IMR-90 (cell line): ENCODE measurements at regions not wholly inside any gene's neighbourhood (a gene's known extent, or its start where the extent isn't known, plus 50 kb on each side); places are given as distances from the start of the nearest gene placed in this dataset.

Source experiments
- ATAC-seq: fragments of 200-7000 bp; cut with Tn5 transposase; 2 replicates; pipeline ENCODE4 v1.9.1; 2020; ENCODE audit warnings: low read depth, mild to moderate bottlenecking, moderate library complexity
- BruUV-seq: library from RNA; stranded (reverse); fragments of 400-500 nt; replicated peaks from 2 replicates; lab custom pipeline; 2021; lab: Mats Ljungman, UMichigan
- CTCF ChIA-PET: fragments of 300-600 bp; formaldehyde crosslinking; extraction: SDS; loops from one replicate; lab custom pipeline; 2021; ENCODE audit warnings: antibody characterized with exemption; lab: Yijun Ruan, JAX
- POLR2A ChIA-PET: fragments of 300-600 bp; sonication (Branson Sonifier 250); formaldehyde crosslinking; loops from one replicate; lab custom pipeline; 2022; ENCODE audit warnings: antibody characterized with exemption; ENCODE audit not compliant: unreplicated experiment; lab: Charles Lee
- DNase-seq: peaks from one replicate; pipeline ENCODE4 v3.0.0; 2013
- H2AFZ ChIP-seq: replicated peaks from 2 replicates; pipeline ENCODE3; 2013; ENCODE audit warnings: low read length, mild to moderate bottlenecking; ENCODE audit not compliant: poor library complexity
- H2AK5ac ChIP-seq: 2 replicates; pipeline ENCODE4 v1.6.1; 2013; ENCODE audit warnings: low read depth, low read length, inconsistent platforms
- H2AK9ac ChIP-seq: replicated peaks from 2 replicates; pipeline ENCODE3; 2013; ENCODE audit warnings: mild to moderate bottlenecking, low read depth, low read length, moderate library complexity; ENCODE audit not compliant: poor library complexity
- H2BK120ac ChIP-seq: 2 replicates; pipeline ENCODE4 v1.6.1; 2013; ENCODE audit warnings: low read depth, low read length, inconsistent platforms
- H2BK15ac ChIP-seq: 3 replicates; pipeline ENCODE4 v1.6.1; 2013; ENCODE audit warnings: low read depth, low read length, inconsistent platforms
- H2BK20ac ChIP-seq: 2 replicates; pipeline ENCODE4 v1.6.1; 2013; ENCODE audit warnings: low read depth, mild to moderate bottlenecking, inconsistent platforms, low read length, moderate library complexity
- H2BK5ac ChIP-seq: 2 replicates; pipeline ENCODE4 v1.6.1; 2013; ENCODE audit warnings: mild to moderate bottlenecking, low read depth, low read length, inconsistent platforms; ENCODE audit not compliant: poor library complexity, severe bottlenecking
- H3K14ac ChIP-seq: replicated peaks from 2 replicates; pipeline ENCODE4 v1.6.1; 2013; ENCODE audit warnings: low read depth, low read length, inconsistent platforms
- H3K18ac ChIP-seq: 2 replicates; pipeline ENCODE4 v1.6.1; 2013; ENCODE audit warnings: low read depth, low read length, control low read depth
- H3K23ac ChIP-seq: 2 replicates; pipeline ENCODE4 v1.6.1; 2013; ENCODE audit warnings: low read depth, low read length, inconsistent platforms
- H3K27ac ChIP-seq: 2 replicates; pipeline ENCODE4 v1.5.1; 2013; ENCODE audit warnings: mild to moderate bottlenecking, control low read depth, low read length; ENCODE audit not compliant: insufficient read depth
- H3K27me3 ChIP-seq: 2 replicates; pipeline ENCODE4 v1.6.1; 2013; ENCODE audit warnings: low read length; ENCODE audit not compliant: control insufficient read depth, insufficient read depth
- H3K36me3 ChIP-seq: 2 replicates; pipeline ENCODE4 v1.6.1; 2013; ENCODE audit warnings: low read length, mixed read lengths; ENCODE audit not compliant: control insufficient read depth, insufficient read depth
- H3K4ac ChIP-seq: 2 replicates; pipeline ENCODE4 v1.6.1; 2013; ENCODE audit warnings: low read depth, low read length, inconsistent platforms
- H3K4me1 ChIP-seq: 2 replicates; pipeline ENCODE4 v1.6.1; 2013; ENCODE audit warnings: low read length, mixed read lengths; ENCODE audit not compliant: control insufficient read depth, insufficient read depth
- H3K4me2 ChIP-seq: 2 replicates; pipeline ENCODE4 v1.6.1; 2013; ENCODE audit warnings: low read depth, mild to moderate bottlenecking, control low read depth, low read length, moderate library complexity
- H3K4me3 ChIP-seq: 2 replicates; pipeline ENCODE4 v1.5.1; 2013; ENCODE audit warnings: low read depth, mild to moderate bottlenecking, control low read depth, low read length, moderate library complexity; ENCODE audit not compliant: insufficient read depth
- H3K56ac ChIP-seq: 2 replicates; pipeline ENCODE4 v1.6.1; 2013; ENCODE audit warnings: low read length, inconsistent platforms; ENCODE audit not compliant: insufficient read depth; ENCODE audit errors: extremely low read depth
- H3K79me1 ChIP-seq, 2 experiments: 2 replicates each; pipeline ENCODE4 v1.6.1; 2013; ENCODE audit warnings: low read length in 2 of 2, inconsistent platforms in 1 of 2, low read depth in 1 of 2
- H3K9ac ChIP-seq: 2 replicates; pipeline ENCODE4 v1.6.1; 2013; ENCODE audit warnings: low read depth, low read length, control low read depth
- H3K9me1 ChIP-seq: 2 replicates; pipeline ENCODE4 v1.6.1; 2013; ENCODE audit warnings: low read length, inconsistent platforms; ENCODE audit not compliant: insufficient read depth
- H3K9me3 ChIP-seq: 2 replicates; pipeline ENCODE4 v1.6.1; 2013; ENCODE audit warnings: low read length; ENCODE audit not compliant: control insufficient read depth, insufficient read depth
- H4K20me1 ChIP-seq: 2 replicates; pipeline ENCODE4 v1.6.1; 2013; ENCODE audit warnings: low read length, inconsistent platforms; ENCODE audit not compliant: insufficient read depth
- H4K5ac ChIP-seq: 2 replicates; pipeline ENCODE4 v1.6.1; 2013; ENCODE audit warnings: mild to moderate bottlenecking, low read depth, low read length, control low read depth
- H4K8ac ChIP-seq, 2 experiments: 2 replicates each; pipeline ENCODE4 v1.6.1; 2013; ENCODE audit warnings: low read depth in 2 of 2, low read length in 2 of 2, control low read depth in 1 of 2, inconsistent platforms in 1 of 2
- H4K91ac ChIP-seq: 2 replicates; pipeline ENCODE4 v1.6.1; 2013; ENCODE audit warnings: low read depth, low read length, inconsistent platforms; ENCODE audit not compliant: insufficient read depth
- BHLHE40 ChIP-seq: fragments of 150-350 bp; IDR thresholded peaks from 2 replicates; pipeline ENCODE4 v1.6.1; 2016; ENCODE audit warnings: mild to moderate bottlenecking, low read depth, low read length
- RAD21 ChIP-seq: IDR thresholded peaks from 2 replicates; pipeline ENCODE4 v1.6.1; 2012; ENCODE audit warnings: low read length, improper control_type of control experiment
- WGBS, 2 experiments: methylation state at CpG; one replicate each; pipeline versions ENCODE4 v1.1.5 to v1.1.7; 2013; ENCODE audit warnings: missing lambda C conversion rate in 2 of 2; ENCODE audit not compliant: insufficient read length in 1 of 2; ENCODE audit errors: extremely low coverage in 2 of 2; 5-methylcytosine and 5-hydroxymethylcytosine counted together
- dilution Hi-C: fragments of 300-500 bp; cut with HindIII; formaldehyde crosslinking; loops from one replicate; pipeline ENCODE4 v1.14.3; 2018; ENCODE audit warnings: low sequenced_read_pairs; ENCODE audit not compliant: unreplicated experiment
- in situ Hi-C: fragments of 300-500 bp; cut with MboI; formaldehyde crosslinking; loops from 3 replicates; pipeline ENCODE4 v1.14.3; 2019; ENCODE audit warnings: low sequenced_read_pairs, inconsistent platforms, mixed read lengths
- intact Hi-C: fragments of 100-400 bp; cut with micrococcal nuclease; formaldehyde crosslinking; loops from 2 replicates; pipeline ENCODE4 v1.10.0; 2022

DNA sequence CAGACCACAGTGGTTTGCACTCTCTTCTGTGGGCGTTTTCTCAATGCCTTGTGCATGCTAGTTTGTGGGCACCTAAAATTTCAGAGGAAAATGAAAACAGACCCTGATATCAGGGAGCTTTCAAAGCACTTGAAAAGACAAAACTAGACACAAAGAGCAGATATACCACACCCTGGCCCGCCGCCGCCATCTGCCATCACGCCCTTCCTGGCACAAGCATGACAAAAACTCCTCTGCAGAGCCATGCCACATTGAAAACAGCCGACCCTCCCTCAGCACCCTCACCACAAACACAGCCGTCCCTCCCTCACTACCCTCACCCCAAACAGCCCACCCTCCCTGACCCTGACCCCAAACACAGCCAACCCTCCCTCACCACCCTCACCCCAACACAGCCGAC is 84.8 kb upstream of the RAB6C start:
- Histone ChIP-seq H3K4me1 (no peaks in the 10 kb centered on the region), H2BK5ac (no peak overlapping the region), H3K4me3 (no peak overlapping the region), H3K4me2 (no peak overlapping the region), H3K9ac (no peak overlapping the region), H3K9me3 (no peaks in the 10 kb centered on the region), H4K20me1 (no peaks in the 10 kb centered on the region), H3K14ac (no peak overlapping the region), H2AK5ac (no peak overlapping the region), H2BK120ac (no peak overlapping the region), H3K18ac (no peak overlapping the region), H4K8ac (no peak overlapping the region), H3K79me1 (no peaks in the 10 kb centered on the region), H3K27ac (no peak overlapping the region), H2BK15ac (no peak overlapping the region), H3K4ac (no peak overlapping the region), H4K5ac (no peak overlapping the region), H2BK20ac (no peak overlapping the region), H2AFZ (no peak overlapping the region), H3K36me3 (no peaks in the 10 kb centered on the region), H3K56ac (no peak overlapping the region), H3K23ac (no peak overlapping the region), H4K91ac (no peak overlapping the region), H2AK9ac (no peak overlapping the region), H3K27me3 (no peaks in the 10 kb centered on the region; the same call in 1 of the 2 replicates), H3K9me1 (no peaks in the 10 kb centered on the region)
- dilution Hi-C loops (no loop called here), intact Hi-C loops (no loop called here), in situ Hi-C loops (no loop called here)
- ATAC-seq (no peak), DNase-seq (no peak)
- ChIA-PET POLR2A (no interaction called here), CTCF (no interaction called here)
- no TSS peak for BruUV-seq
- WGBS, 2 experiments, result 27% methylated on average over 3 of the region's 8 CpGs; no CpG with 5 or more reads in 1 of the 2 experiments
- TF ChIP-seq RAD21 (no peak), BHLHE40 (no peak)
